Activated naive CD8-positive, alpha-beta T cell treated with anti-CD3 and anti-CD28 coated beads, Interleukin-2, amount 50 U/mL, for 24 hours (primary cell): ENCODE measurements at regions not wholly inside any gene's neighbourhood (a gene's known extent, or its start where the extent isn't known, plus 50 kb on each side); places are given as distances from the start of the nearest gene placed in this dataset.

Experiments used
- ATAC-seq: fragments of 150-1000 bp; cut with Tn5 transposase; one replicate; pipeline ENCODE4 v1.10.0; 2021
- DNase-seq: peaks from one replicate; pipeline ENCODE4 v3.0.0; 2021
- H3K27ac Mint-ChIP-seq: one replicate; pipeline ENCODE4 v1.8.0; 2021; ENCODE audit warnings: mild to moderate bottlenecking, mixed read lengths
- H3K27me3 Mint-ChIP-seq: one replicate; pipeline ENCODE4 v1.8.0; 2021; ENCODE audit warnings: mixed read lengths
- H3K36me3 Mint-ChIP-seq: one replicate; pipeline ENCODE4 v1.8.0; 2021; ENCODE audit warnings: low read depth, mixed read lengths
- H3K4me1 Mint-ChIP-seq: one replicate; pipeline ENCODE4 v1.8.0; 2021; ENCODE audit warnings: mixed read lengths
- H3K4me3 Mint-ChIP-seq: one replicate; pipeline ENCODE4 v1.8.0; 2021; ENCODE audit warnings: mild to moderate bottlenecking, moderate library complexity, mixed read lengths
- H3K9me3 Mint-ChIP-seq: one replicate; pipeline ENCODE4 v1.8.0; 2021; ENCODE audit warnings: mixed read lengths

DNA sequence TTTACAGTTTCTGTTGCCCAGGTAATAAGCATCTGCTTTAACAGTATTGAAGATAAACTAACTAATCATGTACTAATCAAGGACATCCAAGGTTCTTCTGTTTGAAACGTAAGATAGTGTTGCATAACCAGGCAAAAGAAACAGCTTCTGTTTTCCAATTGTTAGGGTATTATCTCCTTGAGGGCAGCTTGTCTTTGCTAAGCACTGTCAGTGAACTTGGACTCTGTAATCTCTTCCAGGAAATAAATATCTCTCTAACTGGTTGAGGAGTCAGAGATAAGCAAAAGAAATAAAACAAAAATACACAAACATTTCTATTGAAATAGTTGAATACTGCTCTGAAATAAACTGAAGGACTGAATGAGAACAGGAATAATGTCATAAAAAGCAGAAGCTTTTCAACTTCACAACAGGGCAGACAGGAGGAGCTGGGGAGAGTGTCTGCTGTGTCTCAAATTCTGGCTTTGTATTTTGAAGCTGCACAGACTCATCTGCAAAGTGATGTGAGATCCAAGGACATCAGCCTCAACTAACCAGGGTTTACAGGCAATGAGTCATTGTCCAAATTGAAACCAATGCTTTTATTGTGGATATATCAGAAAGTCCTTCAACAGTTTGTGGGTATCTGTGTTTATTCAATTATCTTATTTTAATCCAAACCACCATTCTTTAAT is 1253.0 kb upstream of the PCDH7 start:
- Mint-ChIP-seq H3K4me1 (no peaks in the 10 kb centered on the region), H3K27ac (no peak overlapping the region), H3K9me3 (peaks cover 10% of the 10 kb centered on the region), H3K4me3 (no peak overlapping the region), H3K36me3 (no peaks in the 10 kb centered on the region), H3K27me3 (no peaks in the 10 kb centered on the region)
- DNase-seq = no peak
- no peak for ATAC-seq
